ENCODE measurements at regions not wholly inside any gene's neighbourhood (a gene's known extent, or its start where the extent isn't known, plus 50 kb on each side); places are given as distances from the start of the nearest gene placed in this dataset.

DNA sequence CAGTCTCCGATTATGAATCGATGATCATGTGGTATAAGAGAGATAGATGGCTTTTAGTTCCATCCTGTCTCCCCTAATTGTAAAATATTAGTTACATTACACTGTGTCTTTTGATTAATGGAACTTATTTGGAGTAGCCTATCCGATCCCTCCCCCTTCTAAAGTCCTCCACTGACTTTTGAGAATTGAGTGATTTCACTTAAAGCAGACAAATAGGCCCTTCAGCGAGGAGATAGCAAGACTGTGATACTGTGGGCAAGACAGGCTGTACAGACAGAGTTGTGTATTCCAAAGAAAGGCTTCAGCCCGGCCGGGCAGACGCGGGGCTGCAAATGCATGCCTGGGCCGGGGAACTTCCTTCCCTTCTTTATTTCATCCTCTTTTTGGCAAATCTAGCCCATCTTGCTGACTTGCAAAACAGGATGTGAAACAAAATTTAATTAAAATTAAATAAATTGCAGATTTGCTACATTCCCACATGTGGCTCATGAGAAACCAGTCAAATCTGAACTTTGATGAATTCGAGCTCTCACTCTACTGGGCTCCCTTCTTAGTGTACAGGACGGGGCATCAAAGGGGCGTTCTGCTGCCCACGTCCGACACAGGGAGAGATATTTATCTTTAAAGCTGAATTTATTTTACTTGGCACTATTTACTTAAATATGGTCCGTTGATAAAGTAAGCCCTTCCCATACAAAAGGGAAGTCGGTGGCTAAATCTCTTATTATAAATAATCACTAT is 314.8 kb downstream of the ZNF536 start:
- TF ChIP-seq, protein P1, sequence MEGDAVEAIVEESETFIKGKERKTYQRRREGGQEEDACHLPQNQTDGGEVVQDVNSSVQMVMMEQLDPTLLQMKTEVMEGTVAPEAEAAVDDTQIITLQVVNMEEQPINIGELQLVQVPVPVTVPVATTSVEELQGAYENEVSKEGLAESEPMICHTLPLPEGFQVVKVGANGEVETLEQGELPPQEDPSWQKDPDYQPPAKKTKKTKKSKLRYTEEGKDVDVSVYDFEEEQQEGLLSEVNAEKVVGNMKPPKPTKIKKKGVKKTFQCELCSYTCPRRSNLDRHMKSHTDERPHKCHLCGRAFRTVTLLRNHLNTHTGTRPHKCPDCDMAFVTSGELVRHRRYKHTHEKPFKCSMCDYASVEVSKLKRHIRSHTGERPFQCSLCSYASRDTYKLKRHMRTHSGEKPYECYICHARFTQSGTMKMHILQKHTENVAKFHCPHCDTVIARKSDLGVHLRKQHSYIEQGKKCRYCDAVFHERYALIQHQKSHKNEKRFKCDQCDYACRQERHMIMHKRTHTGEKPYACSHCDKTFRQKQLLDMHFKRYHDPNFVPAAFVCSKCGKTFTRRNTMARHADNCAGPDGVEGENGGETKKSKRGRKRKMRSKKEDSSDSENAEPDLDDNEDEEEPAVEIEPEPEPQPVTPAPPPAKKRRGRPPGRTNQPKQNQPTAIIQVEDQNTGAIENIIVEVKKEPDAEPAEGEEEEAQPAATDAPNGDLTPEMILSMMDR (IDR thresholded peaks at IDR 0.05) = no peak
- TF ChIP-seq POLR2A (IDR thresholded peaks at IDR 0.05) (no peak), POLR2AphosphoS5 (IDR thresholded peaks at IDR 0.05) (no peak), EP300 (IDR thresholded peaks at IDR 0.05) (no peak)

Data from gastroesophageal sphincter (tissue), 3 donors.